GM12892 (cell line): ENCODE measurements at regions not wholly inside any gene's neighbourhood (a gene's known extent, or its start where the extent isn't known, plus 50 kb on each side); places are given as distances from the start of the nearest gene placed in this dataset.

Experiments
- POLR2A ChIP-seq: IDR thresholded peaks from 2 replicates; pipeline ENCODE4 v1.6.1; 2011; ENCODE audit warnings: low read depth, low read length, control low read depth
- POLR2AphosphoS5 ChIP-seq: IDR thresholded peaks from 2 replicates; pipeline ENCODE4 v1.6.1; 2011; ENCODE audit warnings: low read depth, low read length, control low read depth

GRCh38 chr2:204050681-204051080 lies 114.1 kb downstream of the ICOS start:
- TF ChIP-seq POLR2A (no peak), POLR2AphosphoS5 (no peak)
